Caco-2 (cell line): ENCODE measurements at regions not wholly inside any gene's neighbourhood (a gene's known extent, or its start where the extent isn't known, plus 50 kb on each side); places are given as distances from the start of the nearest gene placed in this dataset.

Experiments
- BruUV-seq: library from RNA; stranded (reverse); fragments of 400-500 nt; replicated peaks from 2 replicates; lab custom pipeline; 2021; lab: Mats Ljungman, UMichigan
- CTCF ChIA-PET: fragments of 300-600 bp; sonication (Branson Sonifier 250); formaldehyde crosslinking; loops from one replicate; lab custom pipeline; 2022; ENCODE audit warnings: antibody characterized with exemption; lab: Charles Lee
- POLR2A ChIA-PET: fragments of 300-600 bp; sonication (Branson Sonifier 250); formaldehyde crosslinking; loops from one replicate; lab custom pipeline; 2022; ENCODE audit warnings: antibody characterized with exemption; lab: Charles Lee
- DNase-seq, 2 experiments: peaks; one replicate each; pipeline versions ENCODE4 v3.0.0 to v3.0.0-alpha.2; 2020 to 2022
- H3K27me3 ChIP-seq: replicated peaks from 2 replicates; pipeline ENCODE4 v1.6.0; 2011; ENCODE audit warnings: low read length; ENCODE audit not compliant: control insufficient read depth, insufficient read depth
- H3K36me3 ChIP-seq: 2 replicates; pipeline ENCODE4 v1.5.1; 2011; ENCODE audit warnings: low read length; ENCODE audit not compliant: control insufficient read depth, insufficient read depth
- H3K4me1 ChIP-seq: fragments of 250-450 bp; sonication (Bioruptor Pico); 2 replicates; pipeline ENCODE4 v1.5.1; 2020; ENCODE audit warnings: mild to moderate bottlenecking
- H3K4me3 ChIP-seq: 2 replicates; pipeline ENCODE4 v1.5.1; 2011; ENCODE audit warnings: low read depth, mild to moderate bottlenecking, control low read depth, low read length
- H3K9me3 ChIP-seq: fragments of 250-450 bp; sonication (Bioruptor Pico); 2 replicates; pipeline ENCODE4 v1.5.1; 2020; ENCODE audit warnings: mild to moderate bottlenecking, moderate library complexity
- H3K27ac Mint-ChIP-seq: one replicate; pipeline ENCODE4 v1.8.0; 2022; ENCODE audit warnings: mixed read lengths; ENCODE audit not compliant: unreplicated experiment
- H3K27me3 Mint-ChIP-seq: one replicate; pipeline ENCODE4 v1.8.0; 2022; ENCODE audit warnings: mixed read lengths; ENCODE audit not compliant: insufficient read depth, unreplicated experiment
- H3K36me3 Mint-ChIP-seq: one replicate; pipeline ENCODE4 v1.8.0; 2022; ENCODE audit warnings: mild to moderate bottlenecking, mixed read lengths; ENCODE audit not compliant: insufficient read depth, unreplicated experiment
- H3K4me1 Mint-ChIP-seq: one replicate; pipeline ENCODE4 v1.8.0; 2022; ENCODE audit warnings: low read depth, mixed read lengths; ENCODE audit not compliant: unreplicated experiment
- H3K4me3 Mint-ChIP-seq: one replicate; pipeline ENCODE4 v1.8.0; 2022; ENCODE audit warnings: mild to moderate bottlenecking, moderate library complexity, mixed read lengths; ENCODE audit not compliant: unreplicated experiment
- H3K9me3 Mint-ChIP-seq: one replicate; pipeline ENCODE4 v1.8.0; 2022; ENCODE audit warnings: mixed read lengths; ENCODE audit not compliant: unreplicated experiment
- CTCF ChIP-seq, 2 experiments: fragments of 200-600 bp in 1 of 2; IDR thresholded peaks; 1 replicate in 1 of 2; 2 replicates in 1 of 2; pipeline versions ENCODE4 v1.5.1 to v1.8.0; 2011 to 2022; ENCODE audit warnings: antibody characterized with exemption in 1 of 2, control low read depth in 1 of 2, inconsistent platforms in 1 of 2, low read depth in 1 of 2, low read length in 1 of 2, mild to moderate bottlenecking in 1 of 2, moderate library complexity in 1 of 2; ENCODE audit not compliant: insufficient read depth in 1 of 2, severe bottlenecking in 1 of 2, unreplicated experiment in 1 of 2
- intact Hi-C: fragments of 100-400 bp; cut with micrococcal nuclease; formaldehyde crosslinking; loops from one replicate; pipeline ENCODE4 v1.10.0; 2022; ENCODE audit not compliant: unreplicated experiment

GRCh38 chr18:67665266-67665665 lies 148.7 kb upstream of the DSEL start:
- Histone ChIP-seq H3K4me1 (no peaks in the 10 kb centered on the region), H3K36me3 (no peaks in the 10 kb centered on the region), H3K9me3 (no peaks in the 10 kb centered on the region), H3K27me3 (no peaks in the 10 kb centered on the region), H3K4me3 (no peak overlapping the region)
- H3K27me3 Mint-ChIP-seq = peaks cover 2% of the 10 kb centered on the region
- ChIA-PET CTCF (no interaction called here), POLR2A (no interaction called here)
- no peak overlapping the region for H3K4me3 Mint-ChIP-seq
- no peak overlapping the region for H3K27ac Mint-ChIP-seq
- H3K4me1 Mint-ChIP-seq = no peaks in the 10 kb centered on the region
- TF ChIP-seq CTCF (IDR thresholded peaks at IDR 0.05; ENCODE audit: insufficient read depth in 1 of 2, low read depth in 1 of 2, low read length in 1 of 2, severe bottlenecking in 1 of 2, unreplicated experiment in 1 of 2) = no peak
- no TSS peak for BruUV-seq
- H3K36me3 Mint-ChIP-seq = no peaks in the 10 kb centered on the region
- H3K9me3 Mint-ChIP-seq = no peaks in the 10 kb centered on the region
- intact Hi-C loops = no loop called here
- no peak for DNase-seq

GRCh38 chr18:67662996-67663395 lies 146.5 kb upstream of the DSEL start:
- H3K4me1 Mint-ChIP-seq = no peaks in the 10 kb centered on the region
- CTCF ChIA-PET = no interaction called here
- POLR2A ChIA-PET = no interaction called here
- Histone ChIP-seq H3K4me1 (no peaks in the 10 kb centered on the region), H3K4me3 (no peak overlapping the region), H3K36me3 (no peaks in the 10 kb centered on the region), H3K27me3 (no peaks in the 10 kb centered on the region), H3K9me3 (no peaks in the 10 kb centered on the region)
- TF ChIP-seq CTCF (IDR thresholded peaks at IDR 0.05; ENCODE audit: insufficient read depth in 1 of 2, low read depth in 1 of 2, low read length in 1 of 2, severe bottlenecking in 1 of 2, unreplicated experiment in 1 of 2) = no peak
- H3K4me3 Mint-ChIP-seq = no peak overlapping the region
- no peaks in the 10 kb centered on the region for H3K27me3 Mint-ChIP-seq
- no peaks in the 10 kb centered on the region for H3K9me3 Mint-ChIP-seq
- BruUV-seq = no TSS peak
- no peak overlapping the region for H3K27ac Mint-ChIP-seq
- no peaks in the 10 kb centered on the region for H3K36me3 Mint-ChIP-seq
- intact Hi-C loops = no loop called here
- DNase-seq = no peak

GRCh38 chr18:67661555-67661954 lies 145.0 kb upstream of the DSEL start:
- ChIA-PET CTCF (no interaction called here), POLR2A (no interaction called here)
- Mint-ChIP-seq H3K4me3 (no peak overlapping the region), H3K27ac (no peak overlapping the region), H3K4me1 (no peaks in the 10 kb centered on the region), H3K9me3 (no peaks in the 10 kb centered on the region), H3K27me3 (no peaks in the 10 kb centered on the region), H3K36me3 (no peaks in the 10 kb centered on the region)
- Histone ChIP-seq H3K36me3 (no peaks in the 10 kb centered on the region), H3K27me3 (no peaks in the 10 kb centered on the region), H3K4me3 (no peak overlapping the region), H3K9me3 (no peaks in the 10 kb centered on the region), H3K4me1 (no peaks in the 10 kb centered on the region)
- intact Hi-C loops = no loop called here
- BruUV-seq = no TSS peak
- no peak for TF ChIP-seq CTCF (IDR thresholded peaks at IDR 0.05; ENCODE audit: insufficient read depth in 1 of 2, low read depth in 1 of 2, low read length in 1 of 2, severe bottlenecking in 1 of 2, unreplicated experiment in 1 of 2)
- no peak for DNase-seq
